ENCODE measurements at regions not wholly inside any gene's neighbourhood (a gene's known extent, or its start where the extent isn't known, plus 50 kb on each side); places are given as distances from the start of the nearest gene placed in this dataset.

- TF ChIP-seq ETV1 (tag; conservative IDR thresholded peaks at IDR 0.05; ENCODE audit: low read depth) (0 out of 2 replicates have a peak, but pooled peaks have one; percentile 6), FOS (IDR thresholded peaks at IDR 0.05; ENCODE audit: extremely low read depth, insufficient read length) (no peak), CBFA2T2 (conservative IDR thresholded peaks at IDR 0.05) (no peak), FOXJ2 (tag; IDR thresholded peaks at IDR 0.05) (0 out of 2 replicates have a peak, but pooled peaks have one; percentile 3), TEAD1 (CRISPR knock-in tag; IDR thresholded peaks at IDR 0.05) (0 out of 4 replicates have a peak, but pooled peaks of 1 of the 2 experiments have one; percentile 24), ZBTB7A (IDR thresholded peaks at IDR 0.05; ENCODE audit: borderline replicate concordance, control insufficient read depth, low read depth, low read length) (no peak), ZNF589 (CRISPR knock-in tag; IDR thresholded peaks at IDR 0.05; ENCODE audit: low read depth) (peak; percentile 80; the same call in 1 of the 2 replicates), HLTF (IDR thresholded peaks at IDR 0.05) (no peak), YY1 (IDR thresholded peaks at IDR 0.05; ENCODE audit: borderline replicate concordance in 1 of 3, control insufficient read depth in 1 of 3, extremely low read depth in 1 of 3, insufficient read depth in 3 of 3, insufficient read length in 1 of 3, insufficient replicate concordance in 2 of 3, low read depth in 1 of 3, low read length in 2 of 3) (no peak), DMBX1 (CRISPR knock-in tag; IDR thresholded peaks at IDR 0.05; ENCODE audit: borderline replicate concordance) (peak; percentile 8; the same call in 1 of the 2 replicates), CEBPG (CRISPR knock-in tag; IDR thresholded peaks at IDR 0.05) (peak; percentile 43), CEBPG (tag; conservative IDR thresholded peaks at IDR 0.05 in 1 of 2, IDR thresholded peaks at IDR 0.05 in 1 of 2) (no peak), RAD51 (IDR thresholded peaks at IDR 0.05; ENCODE audit: borderline replicate concordance, low read depth) (no peak)
Observed at GRCh38 chr2:48146552-48146951, 167.9 kb upstream of the FOXN2 start (continued).

Measured in K562 (cell line).